Peyer's patch (tissue), 4 donors: ENCODE measurements at regions not wholly inside any gene's neighbourhood (a gene's known extent, or its start where the extent isn't known, plus 50 kb on each side); places are given as distances from the start of the nearest gene placed in this dataset.

Source experiments
- CTCF ChIP-seq, 6 experiments: fragments of 450-650 bp in 4 of 6; fragments of 200-600 bp in 2 of 6; sonication (generic) in 1 of 6; IDR thresholded peaks; one replicate each; pipeline ENCODE4 v1.5.1; 2017 to 2019; ENCODE audit warnings: antibody characterized with exemption in 6 of 6, mild to moderate bottlenecking in 3 of 6, moderate library complexity in 1 of 6
- POLR2A ChIP-seq, 2 donors: fragments of 450-650 bp; IDR thresholded peaks; one replicate each; pipeline ENCODE4 v1.5.1; 2017; ENCODE audit warnings: antibody characterized with exemption in 2 of 2, mild to moderate bottlenecking in 2 of 2, moderate library complexity in 2 of 2

DNA sequence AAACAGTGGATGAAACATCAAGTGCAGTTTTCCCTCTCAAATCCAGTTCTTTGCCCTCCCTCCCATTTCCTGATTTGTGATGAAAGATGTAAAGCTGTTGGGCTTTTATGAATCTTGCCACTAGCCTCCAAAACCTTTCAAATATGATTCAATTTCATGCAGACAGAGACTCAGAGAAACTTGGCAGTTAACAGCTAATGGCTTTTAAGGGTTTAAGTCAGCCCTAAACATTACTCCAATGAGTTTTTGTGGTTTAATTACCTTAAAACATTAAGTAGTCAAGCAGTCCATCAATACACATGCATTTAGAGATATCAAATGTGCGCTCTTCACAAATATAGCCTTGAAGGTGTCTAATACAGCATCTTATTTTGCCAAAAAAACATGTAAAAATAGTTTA is 1594.0 kb upstream of the GOT2 start:
- TF ChIP-seq CTCF (IDR thresholded peaks at IDR 0.05) (no peak), POLR2A (IDR thresholded peaks at IDR 0.05) (no peak)
